ENCODE measurements at regions not wholly inside any gene's neighbourhood (a gene's known extent, or its start where the extent isn't known, plus 50 kb on each side); places are given as distances from the start of the nearest gene placed in this dataset.

- TF ChIP-seq, protein P1, sequence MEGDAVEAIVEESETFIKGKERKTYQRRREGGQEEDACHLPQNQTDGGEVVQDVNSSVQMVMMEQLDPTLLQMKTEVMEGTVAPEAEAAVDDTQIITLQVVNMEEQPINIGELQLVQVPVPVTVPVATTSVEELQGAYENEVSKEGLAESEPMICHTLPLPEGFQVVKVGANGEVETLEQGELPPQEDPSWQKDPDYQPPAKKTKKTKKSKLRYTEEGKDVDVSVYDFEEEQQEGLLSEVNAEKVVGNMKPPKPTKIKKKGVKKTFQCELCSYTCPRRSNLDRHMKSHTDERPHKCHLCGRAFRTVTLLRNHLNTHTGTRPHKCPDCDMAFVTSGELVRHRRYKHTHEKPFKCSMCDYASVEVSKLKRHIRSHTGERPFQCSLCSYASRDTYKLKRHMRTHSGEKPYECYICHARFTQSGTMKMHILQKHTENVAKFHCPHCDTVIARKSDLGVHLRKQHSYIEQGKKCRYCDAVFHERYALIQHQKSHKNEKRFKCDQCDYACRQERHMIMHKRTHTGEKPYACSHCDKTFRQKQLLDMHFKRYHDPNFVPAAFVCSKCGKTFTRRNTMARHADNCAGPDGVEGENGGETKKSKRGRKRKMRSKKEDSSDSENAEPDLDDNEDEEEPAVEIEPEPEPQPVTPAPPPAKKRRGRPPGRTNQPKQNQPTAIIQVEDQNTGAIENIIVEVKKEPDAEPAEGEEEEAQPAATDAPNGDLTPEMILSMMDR (IDR thresholded peaks at IDR 0.05; ENCODE audit: low read depth, low read length) = no peak
- TF ChIP-seq MAX (IDR thresholded peaks at IDR 0.05; ENCODE audit: low read depth, low read length) (no peak), MYC (IDR thresholded peaks at IDR 0.05; ENCODE audit: low read depth, low read length) (no peak), POLR2A (IDR thresholded peaks at IDR 0.05; ENCODE audit: extremely low read depth, insufficient read length) (no peak)
- DNase-seq (ENCODE audit: low read depth) = no peak
- no peak overlapping the region for H3K4me3 ChIP-seq (ENCODE audit: low read depth, low read length)
Observed at GRCh38 chr3:28978092-28978491, 302.8 kb upstream of the RBMS3 start.

- H3K4me3 ChIP-seq (ENCODE audit: low read depth, low read length) = no peak overlapping the region
- DNase-seq (ENCODE audit: low read depth) = no peak
- TF ChIP-seq MAX (IDR thresholded peaks at IDR 0.05; ENCODE audit: low read depth, low read length) (no peak), POLR2A (IDR thresholded peaks at IDR 0.05; ENCODE audit: extremely low read depth, insufficient read length) (no peak), MYC (IDR thresholded peaks at IDR 0.05; ENCODE audit: low read depth, low read length) (no peak)
- TF ChIP-seq, protein P1 (IDR thresholded peaks at IDR 0.05; ENCODE audit: low read depth, low read length) = no peak
Observed at GRCh38 chr3:28980131-28980530, 300.7 kb upstream of the RBMS3 start.

- no peak for DNase-seq (ENCODE audit: low read depth)
Observed at GRCh38 chr3:28980631-28981030, 300.2 kb upstream of the RBMS3 start.

GRCh38 chr3:28982906-28983305 is 298.0 kb upstream of the RBMS3 start:
- H3K4me3 ChIP-seq (ENCODE audit: low read depth, low read length) = no peak overlapping the region
- TF ChIP-seq MAX (IDR thresholded peaks at IDR 0.05; ENCODE audit: low read depth, low read length) (no peak), POLR2A (IDR thresholded peaks at IDR 0.05; ENCODE audit: extremely low read depth, insufficient read length) (no peak), MYC (IDR thresholded peaks at IDR 0.05; ENCODE audit: low read depth, low read length) (no peak)
- TF ChIP-seq, protein P1 (IDR thresholded peaks at IDR 0.05; ENCODE audit: low read depth, low read length) = no peak
- no peak for DNase-seq (ENCODE audit: low read depth)

More at GRCh38 chr3:28980631-28981030, 300.2 kb upstream of the RBMS3 start:
- H3K4me3 ChIP-seq (ENCODE audit: low read depth, low read length) = no peak overlapping the region
- TF ChIP-seq MYC (IDR thresholded peaks at IDR 0.05; ENCODE audit: low read depth, low read length) = no peak
- TF ChIP-seq POLR2A (IDR thresholded peaks at IDR 0.05; ENCODE audit: extremely low read depth, insufficient read length) = no peak
- TF ChIP-seq, protein P1 (IDR thresholded peaks at IDR 0.05; ENCODE audit: low read depth, low read length) = no peak
- TF ChIP-seq MAX (IDR thresholded peaks at IDR 0.05; ENCODE audit: low read depth, low read length) = no peak

DNA sequence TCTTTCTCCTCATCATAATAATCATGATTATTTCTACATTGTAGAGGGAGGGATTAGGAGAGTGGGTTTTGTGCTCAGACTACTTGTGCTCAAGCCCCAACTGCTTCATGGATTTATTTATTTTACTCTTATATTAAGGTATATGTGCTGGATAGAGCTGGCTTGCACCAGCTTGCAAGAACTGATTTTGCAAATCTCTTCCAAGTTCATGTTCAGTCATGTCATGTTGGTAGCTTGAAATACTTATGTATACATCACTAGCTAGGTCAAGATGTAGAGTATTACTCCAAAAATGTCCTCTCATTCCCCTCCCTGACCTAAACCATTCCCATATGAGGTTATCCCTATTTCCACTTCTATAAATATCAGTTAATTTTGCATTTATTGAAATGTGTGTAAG is 293.9 kb upstream of the RBMS3 start:
- TF ChIP-seq MAX (IDR thresholded peaks at IDR 0.05; ENCODE audit: low read depth, low read length) (no peak), MYC (IDR thresholded peaks at IDR 0.05; ENCODE audit: low read depth, low read length) (no peak), POLR2A (IDR thresholded peaks at IDR 0.05; ENCODE audit: extremely low read depth, insufficient read length) (no peak)
- TF ChIP-seq, protein P1 (IDR thresholded peaks at IDR 0.05; ENCODE audit: low read depth, low read length) = no peak
- no peak for DNase-seq (ENCODE audit: low read depth)

More for the DNA sequence above, 293.9 kb upstream of the RBMS3 start:
- H3K4me3 ChIP-seq (ENCODE audit: low read depth, low read length) = no peak overlapping the region
